ENCODE measurements at regions not wholly inside any gene's neighbourhood (a gene's known extent, or its start where the extent isn't known, plus 50 kb on each side); places are given as distances from the start of the nearest gene placed in this dataset.

DNA sequence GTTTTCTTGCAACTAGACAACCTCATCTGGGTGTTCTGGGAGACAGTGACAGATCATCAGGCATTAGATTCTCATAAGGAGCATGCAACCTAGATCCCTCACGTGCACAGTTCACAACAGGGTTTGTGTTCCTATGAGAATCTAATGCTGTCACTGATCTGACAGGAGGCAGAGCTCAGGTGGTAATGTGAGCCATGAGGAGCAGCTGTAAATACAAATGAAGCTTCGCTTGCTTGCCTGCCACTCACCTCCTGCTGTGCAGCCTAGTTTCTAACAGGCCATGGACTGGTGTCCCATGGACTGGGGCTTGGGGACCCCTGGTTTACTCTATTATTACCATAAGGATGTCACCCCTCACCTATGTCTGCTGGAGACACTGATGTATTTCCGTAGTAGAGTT lies 166.8 kb downstream of the PSAT1 start:
- DNase-seq (ENCODE audit: low read depth) = no peak
- no peak overlapping the region for H3K4me3 ChIP-seq (ENCODE audit: low read depth, low read length)
- TF ChIP-seq, protein P1, sequence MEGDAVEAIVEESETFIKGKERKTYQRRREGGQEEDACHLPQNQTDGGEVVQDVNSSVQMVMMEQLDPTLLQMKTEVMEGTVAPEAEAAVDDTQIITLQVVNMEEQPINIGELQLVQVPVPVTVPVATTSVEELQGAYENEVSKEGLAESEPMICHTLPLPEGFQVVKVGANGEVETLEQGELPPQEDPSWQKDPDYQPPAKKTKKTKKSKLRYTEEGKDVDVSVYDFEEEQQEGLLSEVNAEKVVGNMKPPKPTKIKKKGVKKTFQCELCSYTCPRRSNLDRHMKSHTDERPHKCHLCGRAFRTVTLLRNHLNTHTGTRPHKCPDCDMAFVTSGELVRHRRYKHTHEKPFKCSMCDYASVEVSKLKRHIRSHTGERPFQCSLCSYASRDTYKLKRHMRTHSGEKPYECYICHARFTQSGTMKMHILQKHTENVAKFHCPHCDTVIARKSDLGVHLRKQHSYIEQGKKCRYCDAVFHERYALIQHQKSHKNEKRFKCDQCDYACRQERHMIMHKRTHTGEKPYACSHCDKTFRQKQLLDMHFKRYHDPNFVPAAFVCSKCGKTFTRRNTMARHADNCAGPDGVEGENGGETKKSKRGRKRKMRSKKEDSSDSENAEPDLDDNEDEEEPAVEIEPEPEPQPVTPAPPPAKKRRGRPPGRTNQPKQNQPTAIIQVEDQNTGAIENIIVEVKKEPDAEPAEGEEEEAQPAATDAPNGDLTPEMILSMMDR (IDR thresholded peaks at IDR 0.05; ENCODE audit: insufficient read depth, low read depth, low read length) = no peak

GRCh38 chr9:78468231-78468630 lies 171.3 kb downstream of the PSAT1 start:
- H3K4me3 ChIP-seq (ENCODE audit: low read depth, low read length) = no peak overlapping the region
- TF ChIP-seq, protein P1 (IDR thresholded peaks at IDR 0.05; ENCODE audit: insufficient read depth, low read depth, low read length) = no peak
- no peak for DNase-seq (ENCODE audit: low read depth)

GRCh38 chr9:78468974-78469576 lies 172.2 kb downstream of the PSAT1 start:
- no peak overlapping the region for H3K4me3 ChIP-seq (ENCODE audit: low read depth, low read length)
- no peak for DNase-seq (ENCODE audit: low read depth)
- TF ChIP-seq, protein P1 (IDR thresholded peaks at IDR 0.05; ENCODE audit: insufficient read depth, low read depth, low read length) = no peak

GRCh38 chr9:78470216-78470615 lies 173.3 kb downstream of the PSAT1 start:
- no peak overlapping the region for H3K4me3 ChIP-seq (ENCODE audit: low read depth, low read length)
- no peak for DNase-seq (ENCODE audit: low read depth)
- TF ChIP-seq, protein P1 (IDR thresholded peaks at IDR 0.05; ENCODE audit: insufficient read depth, low read depth, low read length) = no peak

DNA sequence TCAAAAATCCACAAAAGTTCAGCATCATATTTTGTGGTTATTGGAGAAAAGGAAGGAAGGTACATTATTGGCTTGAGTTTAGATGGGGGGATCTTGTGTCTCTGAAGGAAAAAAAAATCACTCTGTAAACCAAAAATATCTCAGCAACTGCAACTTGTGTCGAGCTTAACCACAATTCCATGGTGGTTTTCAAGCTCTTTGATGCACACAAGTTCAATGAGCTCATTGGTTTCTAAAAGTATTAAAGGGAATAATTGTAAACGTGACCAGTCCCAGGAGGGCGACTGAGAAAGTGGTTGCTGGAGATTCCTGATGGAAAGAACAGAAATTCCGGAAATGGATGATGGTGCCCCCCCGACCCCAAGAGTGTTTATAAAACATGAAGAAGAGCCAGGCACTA lies 173.8 kb downstream of the PSAT1 start:
- no peak overlapping the region for H3K4me3 ChIP-seq (ENCODE audit: low read depth, low read length)
- TF ChIP-seq, protein P1 (IDR thresholded peaks at IDR 0.05; ENCODE audit: insufficient read depth, low read depth, low read length) = no peak
- no peak for DNase-seq (ENCODE audit: low read depth)

DNA sequence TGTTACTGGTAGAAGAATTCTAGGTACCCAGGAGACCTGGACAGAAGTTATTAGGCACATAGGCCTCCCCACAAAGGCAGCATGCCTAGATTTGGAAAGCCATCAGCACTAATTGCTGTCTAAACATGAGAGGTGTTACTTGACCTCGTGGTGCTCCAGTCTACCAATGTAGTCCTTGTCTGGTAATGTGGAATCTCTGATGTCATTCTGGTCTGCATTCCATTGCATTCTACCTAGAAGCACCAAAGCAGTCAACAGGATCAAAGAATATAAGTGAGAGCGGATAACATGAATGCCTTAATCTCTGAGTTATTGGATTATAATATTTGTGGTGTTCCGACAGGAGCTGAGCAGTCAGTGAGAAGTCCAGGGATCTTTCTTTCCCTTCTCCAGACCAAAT lies 175.2 kb downstream of the PSAT1 start:
- no peak for DNase-seq (ENCODE audit: low read depth)
- TF ChIP-seq, protein P1 (IDR thresholded peaks at IDR 0.05; ENCODE audit: insufficient read depth, low read depth, low read length) = no peak
- no peak overlapping the region for H3K4me3 ChIP-seq (ENCODE audit: low read depth, low read length)

DNA sequence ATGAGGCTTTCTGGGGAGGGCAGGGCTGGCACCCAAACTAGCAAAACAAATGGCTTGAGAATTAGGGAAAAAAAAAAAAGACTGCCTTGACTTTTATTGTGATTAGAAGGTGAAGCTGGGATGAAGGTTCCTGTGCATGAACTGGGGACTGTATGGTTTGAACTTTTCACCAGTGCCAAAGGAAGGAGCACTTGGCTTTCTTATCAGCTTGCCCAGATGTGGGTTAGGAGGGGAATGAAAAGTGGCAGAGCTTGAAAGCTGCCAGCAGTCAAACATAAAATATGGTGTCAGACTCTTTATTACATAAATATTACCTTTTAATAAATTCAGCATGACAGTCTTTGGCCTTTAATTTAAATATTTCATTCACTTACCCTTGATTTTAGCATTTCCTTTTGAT lies 182.5 kb downstream of the PSAT1 start:
- H3K4me3 ChIP-seq (ENCODE audit: low read depth, low read length) = no peak overlapping the region
- TF ChIP-seq, protein P1 (IDR thresholded peaks at IDR 0.05; ENCODE audit: insufficient read depth, low read depth, low read length) = no peak
- no peak for DNase-seq (ENCODE audit: low read depth)

Data from fibroblast of villous mesenchyme (primary cell).